Retinal pigment epithelial cell (primary cell): ENCODE measurements at regions not wholly inside any gene's neighbourhood (a gene's known extent, or its start where the extent isn't known, plus 50 kb on each side); places are given as distances from the start of the nearest gene placed in this dataset.

ENCODE experiments used
- DNase-seq: peaks from one replicate; pipeline ENCODE4 v3.0.0-alpha.2; 2010; ENCODE audit warnings: low read depth
- H3K4me3 ChIP-seq: 2 replicates; pipeline ENCODE4 v1.5.1; 2011; ENCODE audit warnings: mild to moderate bottlenecking, low read length, control low read depth, moderate library complexity
- TF ChIP-seq, protein P1 (sequence below): conservative IDR thresholded peaks from 2 replicates; pipeline ENCODE4 v1.5.1; 2011; ENCODE audit warnings: low read depth, low read length, control low read depth, inconsistent platforms

GRCh38 chr13:61156753-61157152 is 258.9 kb downstream of the PCDH20 start:
- TF ChIP-seq, protein P1, sequence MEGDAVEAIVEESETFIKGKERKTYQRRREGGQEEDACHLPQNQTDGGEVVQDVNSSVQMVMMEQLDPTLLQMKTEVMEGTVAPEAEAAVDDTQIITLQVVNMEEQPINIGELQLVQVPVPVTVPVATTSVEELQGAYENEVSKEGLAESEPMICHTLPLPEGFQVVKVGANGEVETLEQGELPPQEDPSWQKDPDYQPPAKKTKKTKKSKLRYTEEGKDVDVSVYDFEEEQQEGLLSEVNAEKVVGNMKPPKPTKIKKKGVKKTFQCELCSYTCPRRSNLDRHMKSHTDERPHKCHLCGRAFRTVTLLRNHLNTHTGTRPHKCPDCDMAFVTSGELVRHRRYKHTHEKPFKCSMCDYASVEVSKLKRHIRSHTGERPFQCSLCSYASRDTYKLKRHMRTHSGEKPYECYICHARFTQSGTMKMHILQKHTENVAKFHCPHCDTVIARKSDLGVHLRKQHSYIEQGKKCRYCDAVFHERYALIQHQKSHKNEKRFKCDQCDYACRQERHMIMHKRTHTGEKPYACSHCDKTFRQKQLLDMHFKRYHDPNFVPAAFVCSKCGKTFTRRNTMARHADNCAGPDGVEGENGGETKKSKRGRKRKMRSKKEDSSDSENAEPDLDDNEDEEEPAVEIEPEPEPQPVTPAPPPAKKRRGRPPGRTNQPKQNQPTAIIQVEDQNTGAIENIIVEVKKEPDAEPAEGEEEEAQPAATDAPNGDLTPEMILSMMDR: no peak
- H3K4me3 ChIP-seq: no peak overlapping the region
- DNase-seq: no peak

DNA sequence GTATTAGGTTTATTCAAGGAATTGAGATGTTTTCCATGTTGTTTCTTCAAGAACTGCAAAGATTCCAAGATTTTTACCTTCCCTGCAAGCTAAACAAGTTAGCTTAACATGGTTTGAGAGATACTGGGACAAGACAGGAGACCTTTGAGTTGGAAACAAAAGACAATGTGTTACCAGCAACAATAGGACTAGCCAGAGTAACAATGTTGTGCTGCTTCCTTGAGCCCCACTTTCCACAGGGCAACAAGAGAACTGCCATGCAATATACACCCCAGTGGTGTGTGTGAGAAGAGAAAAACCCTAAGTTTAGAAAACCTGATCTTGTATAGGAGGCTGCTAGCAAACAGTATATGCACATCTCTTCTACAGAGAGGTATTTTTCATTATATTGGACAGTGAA is 264.6 kb downstream of the PCDH20 start:
- TF ChIP-seq, protein P1: no peak
- H3K4me3 ChIP-seq: no peak overlapping the region
- no peak for DNase-seq

- TF ChIP-seq, protein P1: no peak
- no peak overlapping the region for H3K4me3 ChIP-seq
- no peak for DNase-seq
Observed at GRCh38 chr13:61149331-61149730, 266.3 kb downstream of the PCDH20 start.

DNA sequence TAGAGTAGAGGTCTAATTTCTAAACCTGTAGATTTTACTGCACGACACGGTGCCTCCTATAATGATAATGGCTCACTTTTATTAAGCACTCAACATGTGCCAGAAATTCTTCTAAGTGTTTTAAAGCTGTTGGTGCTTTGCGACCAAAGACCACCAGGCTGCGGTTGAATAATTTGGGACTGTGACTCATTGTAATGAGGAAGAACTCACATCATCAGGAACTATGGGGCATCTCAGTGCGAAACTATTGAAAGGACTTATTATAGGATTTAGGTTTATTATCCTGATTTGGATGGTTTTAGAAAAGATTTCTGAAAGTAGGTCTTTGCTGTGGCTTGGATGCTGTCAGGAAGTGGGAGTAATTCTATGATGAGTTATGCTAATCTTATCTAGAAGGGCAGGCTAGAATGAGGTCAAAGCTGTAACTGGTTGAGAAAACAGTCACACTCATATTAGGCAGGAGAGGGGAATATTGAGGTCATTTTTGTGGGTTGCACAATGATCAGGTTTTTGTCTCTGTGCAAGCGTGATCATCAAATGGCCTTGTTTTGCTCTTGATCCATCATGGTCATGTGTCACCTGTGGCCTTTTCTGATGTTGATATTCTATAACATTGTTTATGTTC is 266.8 kb downstream of the PCDH20 start:
- no peak overlapping the region for H3K4me3 ChIP-seq
- TF ChIP-seq, protein P1: no peak
- DNase-seq: no peak

DNA sequence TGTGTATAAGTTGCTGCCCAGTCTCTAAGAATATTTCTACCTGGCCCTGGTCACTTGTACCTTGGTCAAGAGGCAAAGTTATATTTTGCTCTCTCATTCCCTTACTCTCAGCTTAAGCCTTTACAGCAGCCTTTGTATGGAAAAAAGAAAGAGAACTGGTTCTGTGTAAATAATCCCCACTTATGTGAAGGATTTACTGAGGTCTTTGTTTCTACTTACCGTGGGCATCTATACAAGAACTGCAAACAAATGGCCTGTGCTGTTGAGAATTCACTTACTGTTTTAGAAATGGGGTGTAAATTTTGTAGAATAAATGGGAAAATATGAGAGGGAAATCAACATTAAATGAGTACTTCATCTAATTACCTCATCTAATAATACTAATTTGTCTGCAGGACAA is 267.4 kb downstream of the PCDH20 start:
- TF ChIP-seq, protein P1: no peak
- H3K4me3 ChIP-seq: no peak overlapping the region
- DNase-seq: no peak

DNA sequence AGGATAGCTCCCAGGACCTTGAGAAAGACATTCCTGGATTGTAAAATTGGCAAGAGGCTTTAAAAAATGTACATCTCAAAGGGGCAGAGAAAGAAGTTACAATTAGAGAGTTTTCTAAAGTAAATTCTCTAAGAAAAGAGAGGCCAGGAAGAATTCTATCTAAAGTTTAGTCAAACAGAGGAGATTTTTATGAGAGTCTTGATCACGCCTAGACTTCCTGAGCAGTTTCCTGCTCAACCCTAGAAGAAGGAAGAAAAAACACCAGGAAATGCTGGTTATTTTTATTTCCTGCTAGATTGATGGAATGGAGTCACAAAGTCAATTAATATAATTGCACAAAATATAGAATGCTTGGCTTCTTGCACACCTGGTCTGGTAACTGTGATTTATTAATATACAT is 269.1 kb downstream of the PCDH20 start:
- TF ChIP-seq, protein P1: no peak
- no peak overlapping the region for H3K4me3 ChIP-seq
- DNase-seq: no peak

GRCh38 chr13:61146158-61146557 is 269.5 kb downstream of the PCDH20 start:
- TF ChIP-seq, protein P1: no peak
- H3K4me3 ChIP-seq: no peak overlapping the region
- DNase-seq: no peak
